Cardiac muscle cell (in vitro differentiated cells and primary cell): ENCODE measurements at regions not wholly inside any gene's neighbourhood (a gene's known extent, or its start where the extent isn't known, plus 50 kb on each side); places are given as distances from the start of the nearest gene placed in this dataset.

Experiments used
- DNase-seq, 2 donors: peaks; one replicate each; pipeline versions ENCODE4 v3.0.0 to v3.0.0-alpha.2; 2010 to 2017; ENCODE audit warnings: low read depth in 1 of 2, low spot score in 1 of 2
- H3K27ac ChIP-seq: fragments of 200-600 bp; sonication (generic); 2 replicates; pipeline ENCODE4 v1.5.1; 2016
- H3K27me3 ChIP-seq: fragments of 200-600 bp; sonication (generic); 2 replicates; pipeline ENCODE4 v1.6.0; 2016; ENCODE audit warnings: control low read depth
- H3K36me3 ChIP-seq: fragments of 200-600 bp; sonication (generic); 2 replicates; pipeline ENCODE4 v1.5.1; 2016; ENCODE audit warnings: control low read depth
- H3K4me1 ChIP-seq: fragments of 200-600 bp; sonication (generic); 2 replicates; pipeline ENCODE4 v1.8.1; 2017; ENCODE audit warnings: low read depth, mild to moderate bottlenecking, mixed run types
- H3K4me3 ChIP-seq: fragments of 200-600 bp; sonication (generic); 2 replicates; pipeline ENCODE4 v1.5.1; 2016; ENCODE audit warnings: mild to moderate bottlenecking
- H3K9me3 ChIP-seq: fragments of 200-600 bp; sonication (generic); 2 replicates; pipeline ENCODE4 v1.5.1; 2017; ENCODE audit warnings: low read depth, mild to moderate bottlenecking, control low read depth
- CTCF ChIP-seq: IDR thresholded peaks from 2 replicates; pipeline ENCODE4 v1.5.1; 2012; ENCODE audit warnings: low read depth, mild to moderate bottlenecking, low read length

DNA sequence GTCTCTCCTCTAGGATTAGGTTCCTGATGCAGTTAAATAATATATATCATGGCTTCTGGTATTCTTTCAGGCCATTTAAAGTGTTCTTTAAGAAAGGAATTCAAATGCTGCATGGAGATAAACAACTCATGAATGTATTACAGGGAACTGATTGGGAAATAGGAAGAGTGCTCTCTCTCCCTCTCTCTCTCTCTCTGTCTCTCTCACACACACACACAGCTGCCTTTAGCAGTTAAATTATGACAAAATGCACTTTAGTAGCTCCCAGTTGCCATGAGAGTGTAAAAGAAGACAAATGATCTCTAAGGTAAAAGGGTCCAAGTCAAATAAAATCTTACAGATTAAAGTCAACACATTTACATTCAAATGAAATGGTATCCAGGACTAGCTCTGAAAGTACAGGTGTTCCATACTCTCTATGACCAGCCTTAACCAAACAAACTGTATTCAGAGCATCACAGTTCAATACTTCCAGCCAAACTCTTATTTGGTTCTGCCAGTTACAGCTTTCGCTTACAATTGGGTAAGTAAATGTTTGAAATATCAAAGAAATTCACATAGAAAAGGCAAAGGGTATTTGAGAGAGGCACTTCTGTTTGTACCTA lies 94.7 kb upstream of the CXXC4 start:
- Histone ChIP-seq H3K36me3 (no peaks in the 10 kb centered on the region), H3K4me1 (peaks cover 26% of the 10 kb centered on the region), H3K27ac (no peak overlapping the region), H3K27me3 (no peaks in the 10 kb centered on the region), H3K4me3 (no peak overlapping the region), H3K9me3 (no peaks in the 10 kb centered on the region)
- TF ChIP-seq CTCF: no peak
- DNase-seq: peak in 1 of 2 donors; percentile 46

DNA sequence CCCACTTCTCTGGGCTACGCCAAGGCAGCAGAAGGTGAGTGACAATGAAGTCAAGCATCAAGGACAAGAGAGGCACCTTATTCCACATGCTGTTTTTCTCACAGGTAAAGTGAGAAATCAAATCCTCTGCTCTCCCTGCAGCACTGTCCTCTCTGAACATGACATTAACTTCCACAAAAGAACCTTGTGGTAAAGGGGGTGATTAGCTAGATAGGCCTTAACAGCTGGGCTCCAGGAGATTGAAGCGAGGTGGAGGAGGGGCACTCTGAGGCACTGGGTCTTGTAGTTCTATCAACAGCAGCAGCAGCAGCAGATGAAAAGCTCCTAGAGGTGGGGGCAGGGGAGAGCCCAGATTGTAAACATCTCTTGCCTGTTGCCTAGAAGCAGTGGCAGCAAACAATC lies 96.8 kb upstream of the CXXC4 start:
- peak; percentile 44 to 70 for DNase-seq
- Histone ChIP-seq H3K4me3 (no peak overlapping the region), H3K36me3 (no peaks in the 10 kb centered on the region), H3K27me3 (no peaks in the 10 kb centered on the region), H3K9me3 (no peaks in the 10 kb centered on the region), H3K27ac (peak overlapping the region; percentile 78), H3K4me1 (peaks cover 36% of the 10 kb centered on the region)
- no peak for TF ChIP-seq CTCF

DNA sequence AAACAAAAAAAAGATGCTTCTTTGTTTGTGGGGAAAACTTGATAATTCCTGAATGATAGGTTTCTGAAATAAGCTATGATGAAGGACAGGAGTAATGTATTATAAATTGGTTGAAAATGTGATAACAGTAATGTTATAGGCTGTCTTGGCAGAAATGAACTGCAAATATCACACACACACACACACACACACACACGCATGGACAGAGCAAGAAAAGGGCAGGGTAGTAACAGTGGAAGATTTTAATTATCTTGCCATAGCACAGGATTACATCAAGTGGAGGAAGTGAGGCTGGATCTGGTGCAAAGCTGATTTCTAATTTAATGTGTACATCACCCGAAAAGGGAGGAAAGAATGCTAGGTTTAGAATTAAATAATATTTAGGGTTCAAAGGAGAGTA lies 97.5 kb upstream of the CXXC4 start:
- Histone ChIP-seq H3K4me3 (no peak overlapping the region), H3K27me3 (no peaks in the 10 kb centered on the region), H3K4me1 (peaks cover 37% of the 10 kb centered on the region), H3K36me3 (no peaks in the 10 kb centered on the region), H3K27ac (peak overlapping the region; percentile 78), H3K9me3 (no peaks in the 10 kb centered on the region)
- DNase-seq: peak in 1 of 2 donors; percentile 20
- no peak for TF ChIP-seq CTCF

DNA sequence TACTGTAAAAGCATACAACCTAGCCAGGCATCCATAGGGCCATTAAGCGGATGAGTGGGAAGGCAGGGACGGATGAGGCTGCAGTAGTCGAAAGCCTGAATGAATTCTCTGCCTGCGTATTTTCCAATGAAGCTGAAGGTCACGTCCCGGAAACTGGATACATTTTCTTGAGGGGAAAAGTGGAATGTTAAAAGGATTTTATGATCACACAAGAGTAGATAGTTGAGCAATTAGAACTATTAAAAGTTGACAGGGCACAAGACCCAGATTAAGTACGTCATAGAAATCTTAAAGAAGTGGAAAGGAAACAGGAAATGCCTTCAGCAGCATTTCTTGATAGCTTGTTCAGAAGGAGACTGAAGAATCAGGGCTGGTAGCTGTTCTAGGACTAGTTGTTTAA lies 98.3 kb upstream of the CXXC4 start:
- TF ChIP-seq CTCF: no peak
- H3K27me3 ChIP-seq: no peaks in the 10 kb centered on the region
- no peaks in the 10 kb centered on the region for H3K9me3 ChIP-seq
- H3K4me1 ChIP-seq: peaks cover 37% of the 10 kb centered on the region
- H3K36me3 ChIP-seq: no peaks in the 10 kb centered on the region
- H3K4me3 ChIP-seq: no peak overlapping the region
- H3K27ac ChIP-seq: peak overlapping the region; percentile 61
- peak in 1 of 2 donors; percentile 90 for DNase-seq

DNA sequence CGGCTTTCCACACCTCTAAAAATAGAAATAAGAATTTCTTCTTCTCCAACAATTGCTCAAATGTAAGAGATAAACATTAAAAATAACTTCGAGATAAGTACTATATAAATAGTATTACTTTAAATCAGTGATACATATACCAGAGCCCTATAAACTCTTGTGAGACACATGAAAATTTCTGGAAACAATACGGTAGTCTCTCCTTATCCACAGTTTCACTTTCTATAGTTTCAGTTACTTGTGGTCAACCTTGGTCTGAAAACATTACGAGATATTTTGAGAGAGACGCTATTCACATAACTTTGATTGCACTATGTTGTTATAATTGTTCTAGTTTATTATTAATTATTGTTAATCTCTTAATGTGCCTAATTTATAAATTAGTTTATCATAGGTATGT lies 101.5 kb upstream of the CXXC4 start:
- no peak overlapping the region for H3K27ac ChIP-seq
- H3K4me3 ChIP-seq: no peak overlapping the region
- no peaks in the 10 kb centered on the region for H3K9me3 ChIP-seq
- no peaks in the 10 kb centered on the region for H3K36me3 ChIP-seq
- H3K27me3 ChIP-seq: no peaks in the 10 kb centered on the region
- peaks cover 32% of the 10 kb centered on the region for H3K4me1 ChIP-seq
- TF ChIP-seq CTCF: no peak
- DNase-seq: no peak

DNA sequence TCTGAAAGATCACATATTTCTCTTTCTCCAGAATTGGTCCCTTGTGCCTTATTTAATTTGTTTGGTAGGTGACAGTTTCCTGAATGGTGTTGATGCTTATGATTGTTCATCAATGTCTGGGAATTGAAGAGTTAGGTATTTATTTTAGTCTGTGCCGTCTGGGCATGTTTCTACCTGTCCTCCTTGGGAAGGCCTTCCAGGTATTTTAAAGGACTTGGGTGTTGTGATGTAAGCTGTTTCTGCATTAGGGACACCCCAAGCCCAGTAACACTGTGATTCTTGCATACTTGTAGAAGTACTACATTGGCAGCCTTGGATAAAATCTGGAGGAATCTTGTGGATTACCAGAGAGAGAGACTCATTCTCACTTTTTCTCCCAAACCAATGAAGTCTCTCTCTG lies 120.8 kb upstream of the CXXC4 start:
- TF ChIP-seq CTCF: no peak
- Histone ChIP-seq H3K4me1 (peaks cover 17% of the 10 kb centered on the region), H3K27ac (peak overlapping the region; percentile 82), H3K4me3 (no peak overlapping the region), H3K36me3 (no peaks in the 10 kb centered on the region), H3K27me3 (no peaks in the 10 kb centered on the region), H3K9me3 (no peaks in the 10 kb centered on the region)
- DNase-seq: no peak
